PC-3 (cell line): ENCODE measurements at regions not wholly inside any gene's neighbourhood (a gene's known extent, or its start where the extent isn't known, plus 50 kb on each side); places are given as distances from the start of the nearest gene placed in this dataset.
"Not testable (repeated sequence)": the region's sequence is repeated elsewhere in the genome, so short reads cannot be mapped to it uniquely, and the experiment has no call there.

ENCODE experiments used
- ATAC-seq: fragments of 200-7000 bp; cut with Tn5 transposase; 2 replicates; pipeline ENCODE4 v1.9.1; 2020; ENCODE audit warnings: mild to moderate bottlenecking, moderate library complexity
- BruUV-seq: library from RNA; stranded (reverse); fragments of 400-500 nt; replicated peaks from 2 replicates; lab custom pipeline; 2021; lab: Mats Ljungman, UMichigan
- CTCF ChIA-PET: fragments of 300-600 bp; sonication (Branson Sonifier 250); formaldehyde crosslinking; loops from one replicate; lab custom pipeline; 2022; ENCODE audit warnings: antibody characterized with exemption; lab: Charles Lee
- POLR2A ChIA-PET: fragments of 300-600 bp; sonication (Branson Sonifier 250); formaldehyde crosslinking; loops from one replicate; lab custom pipeline; 2022; ENCODE audit warnings: antibody characterized with exemption; ENCODE audit not compliant: unreplicated experiment; lab: Charles Lee
- DNase-seq: peaks from one replicate; pipeline ENCODE4 v3.0.0-alpha.2; 2015
- H2AFZ ChIP-seq: fragments of 300-600 bp; sonication (generic); 2 replicates; pipeline ENCODE4 v1.6.0; 2016; ENCODE audit warnings: antibody characterized with exemption, low read length
- H3F3A ChIP-seq: fragments of 300-600 bp; sonication (generic); one replicate; pipeline ENCODE4 v1.6.0; 2017; ENCODE audit warnings: antibody characterized with exemption, low read length, control low read depth, mild to moderate bottlenecking; ENCODE audit not compliant: unreplicated experiment
- H3K27ac ChIP-seq: fragments of 300-600 bp; sonication (generic); 2 replicates; pipeline ENCODE4 v1.5.1; 2016; ENCODE audit warnings: mild to moderate bottlenecking, low read length
- H3K27me3 ChIP-seq: fragments of 300-600 bp; sonication (generic); 2 replicates; pipeline ENCODE4 v1.6.1; 2016; ENCODE audit warnings: low read length, mixed read lengths
- H3K36me3 ChIP-seq: fragments of 300-600 bp; sonication (generic); 2 replicates; pipeline ENCODE4 v1.6.1; 2016; ENCODE audit warnings: low read depth, mixed run types, low read length, mixed read lengths
- H3K4me1 ChIP-seq: fragments of 300-600 bp; sonication (generic); 2 replicates; pipeline ENCODE4 v1.5.1; 2016; ENCODE audit warnings: low read length; ENCODE audit not compliant: insufficient read depth
- H3K4me2 ChIP-seq: fragments of 300-600 bp; sonication (generic); 2 replicates; pipeline ENCODE4 v1.6.0; 2016; ENCODE audit warnings: low read length
- H3K4me3 ChIP-seq: fragments of 300-600 bp; sonication (generic); 2 replicates; pipeline ENCODE4 v1.5.1; 2016; ENCODE audit warnings: mild to moderate bottlenecking, low read length, mixed read lengths
- H3K79me2 ChIP-seq: fragments of 300-600 bp; sonication (generic); 2 replicates; pipeline ENCODE4 v1.6.1; 2017; ENCODE audit warnings: low read length, mixed read lengths
- H3K9ac ChIP-seq: fragments of 300-600 bp; sonication (generic); 2 replicates; pipeline ENCODE4 v1.6.0; 2016; ENCODE audit warnings: mild to moderate bottlenecking, low read length
- H3K9me2 ChIP-seq: fragments of 300-600 bp; sonication (generic); replicated peaks from 2 replicates; pipeline ENCODE4 v1.6.1; 2016; ENCODE audit warnings: mixed run types, low read length, mixed read lengths
- H3K9me3 ChIP-seq: fragments of 300-600 bp; sonication (generic); 2 replicates; pipeline ENCODE4 v1.6.1; 2016; ENCODE audit warnings: low read length, mixed read lengths
- H4K20me1 ChIP-seq: fragments of 300-600 bp; sonication (generic); 2 replicates; pipeline ENCODE4 v1.6.1; 2016; ENCODE audit warnings: low read length, mixed read lengths
- CTCF ChIP-seq: fragments of 300-600 bp; sonication (generic); conservative IDR thresholded peaks from 2 replicates; pipeline ENCODE4 v1.5.1; 2017; ENCODE audit warnings: antibody characterized with exemption, low read depth, mild to moderate bottlenecking, low read length
- EZH2 ChIP-seq: fragments of 300-600 bp; sonication (generic); IDR thresholded peaks from one replicate; pipeline ENCODE4 v1.6.1; 2017; ENCODE audit warnings: antibody characterized with exemption, mild to moderate bottlenecking, low read length; ENCODE audit not compliant: unreplicated experiment
- EZH2phosphoT487 ChIP-seq: fragments of 300-600 bp; sonication (generic); IDR thresholded peaks from 2 replicates; pipeline ENCODE4 v1.6.1; 2018; ENCODE audit warnings: mild to moderate bottlenecking, antibody characterized with exemption, low read length, borderline replicate concordance
- intact Hi-C: fragments of 100-400 bp; cut with micrococcal nuclease; formaldehyde crosslinking; loops from 2 replicates; pipeline ENCODE4 v1.9.0; 2023

- H3K27me3 ChIP-seq = no peaks in the 10 kb centered on the region
- intact Hi-C loops = no loop called here
- no TSS peak for BruUV-seq
- no peaks in the 10 kb centered on the region for H3K4me1 ChIP-seq
- H3F3A ChIP-seq = no peaks in the 10 kb centered on the region
- no peak for ATAC-seq
- H4K20me1 ChIP-seq = no peaks in the 10 kb centered on the region
- no peaks in the 10 kb centered on the region for H3K36me3 ChIP-seq
- no peak overlapping the region for H2AFZ ChIP-seq
- ChIA-PET CTCF (no interaction called here), POLR2A (no interaction called here)
- peaks cover 11% of the 10 kb centered on the region for H3K9me3 ChIP-seq
- no peak for DNase-seq
- no peak overlapping the region for H3K9ac ChIP-seq
- TF ChIP-seq CTCF (no peak), EZH2phosphoT487 (no peak), EZH2 (no peak)
- no peak overlapping the region for H3K4me2 ChIP-seq
- 0 out of 2 replicates have a peak, but pooled peaks cover 3% of the 10 kb centered on the region for H3K9me2 ChIP-seq
- no peaks in the 10 kb centered on the region for H3K79me2 ChIP-seq
- H3K27ac ChIP-seq = no peak overlapping the region
- no peak overlapping the region for H3K4me3 ChIP-seq
Measured at GRCh38 chr12:131321988-131322387, 368.3 kb downstream of the ADGRD1 start.

GRCh38 chr12:131322460-131322859, 368.8 kb downstream of the ADGRD1 start:
- ATAC-seq, POLR2A ChIA-PET, H3K27me3 ChIP-seq, H3K27ac ChIP-seq, H3K9ac ChIP-seq, H3K36me3 ChIP-seq, H3K9me2 ChIP-seq, H2AFZ ChIP-seq, BruUV-seq, H3K79me2 ChIP-seq, DNase-seq, H3F3A ChIP-seq, H3K4me1 ChIP-seq, H3K4me3 ChIP-seq, CTCF ChIA-PET, intact Hi-C loops, H4K20me1 ChIP-seq, H3K4me2 ChIP-seq: not testable (repeated sequence)
- peaks cover 11% of the 10 kb centered on the region for H3K9me3 ChIP-seq

GRCh38 chr12:131323879-131324278, 370.2 kb downstream of the ADGRD1 start:
- ChIA-PET POLR2A (no interaction called here), CTCF (no interaction called here)
- Histone ChIP-seq H3K9ac (no peak overlapping the region), H3K9me2 (no peaks in the 10 kb centered on the region), H3K27ac (no peak overlapping the region), H2AFZ (no peak overlapping the region), H3K4me1 (no peaks in the 10 kb centered on the region), H3K36me3 (no peaks in the 10 kb centered on the region), H4K20me1 (no peaks in the 10 kb centered on the region), H3K4me2 (no peak overlapping the region), H3K9me3 (peaks cover 11% of the 10 kb centered on the region), H3K79me2 (no peaks in the 10 kb centered on the region), H3K27me3 (no peaks in the 10 kb centered on the region), H3K4me3 (no peak overlapping the region), H3F3A (no peaks in the 10 kb centered on the region)
- TF ChIP-seq EZH2phosphoT487 = no peak
- TF ChIP-seq EZH2 = no peak
- no peak for TF ChIP-seq CTCF
- intact Hi-C loops = no loop called here
- DNase-seq (no peak), ATAC-seq (no peak)
- BruUV-seq = no TSS peak
